Adipocyte (in vitro differentiated cells): ENCODE measurements at regions not wholly inside any gene's neighbourhood (a gene's known extent, or its start where the extent isn't known, plus 50 kb on each side); places are given as distances from the start of the nearest gene placed in this dataset.

ENCODE experiments used
- DNase-seq: peaks from one replicate; pipeline ENCODE4 v3.0.0-alpha.2; 2015; ENCODE audit warnings: low read depth
- H3K27me3 ChIP-seq: replicated peaks from 2 replicates; pipeline ENCODE4 v1.7.0; 2013; ENCODE audit warnings: mild to moderate bottlenecking, low read length, moderate library complexity; ENCODE audit not compliant: control insufficient read depth, insufficient read depth
- H3K36me3 ChIP-seq: 2 replicates; pipeline ENCODE4 v1.7.0; 2013; ENCODE audit warnings: low read length, mild to moderate bottlenecking, moderate library complexity; ENCODE audit not compliant: control insufficient read depth, insufficient read depth, severe bottlenecking
- H3K4me1 ChIP-seq: 2 replicates; pipeline ENCODE4 v1.7.0; 2013; ENCODE audit warnings: mild to moderate bottlenecking, low read length, moderate library complexity; ENCODE audit not compliant: control insufficient read depth, insufficient read depth
- H3K4me3 ChIP-seq: 2 replicates; pipeline ENCODE4 v1.7.0; 2013; ENCODE audit warnings: mild to moderate bottlenecking, low read length, moderate library complexity
- H3K9ac ChIP-seq: 2 replicates; pipeline ENCODE4 v1.7.0; 2013; ENCODE audit warnings: mild to moderate bottlenecking, low read length, moderate library complexity
- H3K9me3 ChIP-seq: 2 replicates; pipeline ENCODE4 v1.7.0; 2013; ENCODE audit warnings: mild to moderate bottlenecking, low read length, moderate library complexity; ENCODE audit not compliant: control insufficient read depth

- Histone ChIP-seq H3K27me3 (peaks cover 8% of the 10 kb centered on the region), H3K9me3 (no peaks in the 10 kb centered on the region), H3K4me3 (no peak overlapping the region), H3K36me3 (no peaks in the 10 kb centered on the region), H3K4me1 (peaks cover 3% of the 10 kb centered on the region), H3K9ac (no peak overlapping the region)
- DNase-seq, result no peak
Measured at GRCh38 chr18:24914685-24915084, 437.3 kb downstream of the ZNF521 start.

DNA sequence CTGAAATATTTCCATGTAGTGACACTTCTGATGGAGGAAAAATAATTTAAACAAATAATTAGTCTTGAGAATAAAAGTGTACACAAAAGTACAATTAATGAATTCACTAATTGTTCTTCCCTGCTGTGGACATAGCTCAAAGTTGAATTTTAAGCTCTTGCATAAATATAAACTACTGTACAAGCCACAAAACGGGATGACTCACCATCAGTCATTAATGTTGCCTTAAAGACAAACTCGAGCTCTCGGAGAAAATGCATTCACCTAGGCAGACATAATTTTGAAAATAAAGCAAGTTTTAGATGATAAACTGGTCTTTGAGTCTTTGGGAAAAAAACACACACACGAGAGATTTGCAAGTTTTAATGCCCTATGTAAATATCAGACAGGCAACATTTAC lies 436.4 kb downstream of the ZNF521 start:
- Histone ChIP-seq H3K9me3 (no peaks in the 10 kb centered on the region), H3K9ac (no peak overlapping the region), H3K4me1 (peaks cover 3% of the 10 kb centered on the region), H3K36me3 (no peaks in the 10 kb centered on the region), H3K4me3 (no peak overlapping the region), H3K27me3 (peaks cover 8% of the 10 kb centered on the region)
- DNase-seq, result peak; percentile 3

- H3K27me3 ChIP-seq, result peaks cover 8% of the 10 kb centered on the region
- no peaks in the 10 kb centered on the region for H3K9me3 ChIP-seq
- no peak overlapping the region for H3K9ac ChIP-seq
- no peak overlapping the region for H3K4me3 ChIP-seq
- no peak for DNase-seq
- no peaks in the 10 kb centered on the region for H3K36me3 ChIP-seq
- H3K4me1 ChIP-seq, result peaks cover 3% of the 10 kb centered on the region
Measured at GRCh38 chr18:24917767-24918166, 434.2 kb downstream of the ZNF521 start.

DNA sequence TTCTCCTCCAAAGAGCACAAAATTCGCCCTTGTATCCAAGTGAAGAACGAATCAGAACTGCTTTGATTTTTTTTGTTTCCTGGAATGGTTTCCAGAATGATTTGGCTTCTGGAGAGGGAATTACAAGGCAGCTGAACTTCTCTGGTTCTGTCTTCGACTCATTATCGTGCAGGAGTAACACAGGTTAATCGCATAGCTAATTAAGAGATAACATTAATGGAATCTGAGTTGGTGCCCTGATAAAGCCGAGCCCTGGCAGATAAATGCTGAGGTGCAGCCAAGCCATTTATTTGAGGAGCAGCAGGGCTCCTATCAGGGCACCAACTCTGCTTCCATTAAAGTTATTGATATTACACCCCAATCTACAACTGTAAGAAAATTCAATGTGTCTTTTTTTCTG lies 433.7 kb downstream of the ZNF521 start:
- no peak overlapping the region for H3K9ac ChIP-seq
- no peaks in the 10 kb centered on the region for H3K9me3 ChIP-seq
- H3K36me3 ChIP-seq, result no peaks in the 10 kb centered on the region
- H3K4me1 ChIP-seq, result peaks cover 3% of the 10 kb centered on the region
- DNase-seq, result no peak
- no peak overlapping the region for H3K4me3 ChIP-seq
- peaks cover 8% of the 10 kb centered on the region for H3K27me3 ChIP-seq

DNA sequence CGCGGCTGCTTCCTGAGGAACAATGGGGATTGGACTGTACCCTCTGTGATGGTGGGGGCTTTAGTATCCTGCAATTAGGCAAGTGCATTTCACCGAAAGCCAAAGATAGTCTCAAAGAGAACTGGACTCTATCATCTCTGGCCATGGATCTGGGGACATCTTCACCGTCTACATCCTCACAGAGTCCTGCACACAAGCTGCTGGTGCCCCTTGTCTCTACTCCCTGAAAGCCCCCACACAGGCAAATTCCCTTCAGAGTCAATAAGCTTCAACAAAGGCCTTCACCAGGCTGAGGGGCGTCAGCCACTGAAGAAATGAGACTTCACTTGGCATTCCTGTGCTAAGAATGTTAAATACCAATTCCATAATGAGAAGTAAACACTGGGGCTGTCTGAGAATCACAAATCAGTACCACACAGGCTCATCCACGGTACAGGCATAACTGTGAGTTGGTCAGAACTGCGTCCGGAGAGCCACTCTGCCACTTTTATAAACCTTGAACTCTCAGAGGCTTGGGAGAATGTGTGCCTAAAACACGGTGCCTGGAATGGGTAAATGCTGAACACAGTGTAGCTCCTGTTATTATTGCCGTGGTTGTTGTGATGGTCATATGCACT lies 432.7 kb downstream of the ZNF521 start:
- Histone ChIP-seq H3K4me3 (no peak overlapping the region), H3K27me3 (peaks cover 8% of the 10 kb centered on the region), H3K4me1 (no peaks in the 10 kb centered on the region), H3K9me3 (no peaks in the 10 kb centered on the region), H3K36me3 (no peaks in the 10 kb centered on the region), H3K9ac (no peak overlapping the region)
- DNase-seq, result no peak

- Histone ChIP-seq H3K4me3 (no peak overlapping the region), H3K9ac (no peak overlapping the region), H3K27me3 (peaks cover 8% of the 10 kb centered on the region), H3K36me3 (no peaks in the 10 kb centered on the region), H3K4me1 (no peaks in the 10 kb centered on the region), H3K9me3 (no peaks in the 10 kb centered on the region)
- DNase-seq, result no peak
Measured at GRCh38 chr18:24922491-24922890, 429.5 kb downstream of the ZNF521 start.

- no peaks in the 10 kb centered on the region for H3K9me3 ChIP-seq
- no peaks in the 10 kb centered on the region for H3K36me3 ChIP-seq
- H3K27me3 ChIP-seq, result peaks cover 2% of the 10 kb centered on the region
- no peak for DNase-seq
- no peak overlapping the region for H3K4me3 ChIP-seq
- H3K4me1 ChIP-seq, result no peaks in the 10 kb centered on the region
- H3K9ac ChIP-seq, result no peak overlapping the region
Measured at GRCh38 chr18:24923138-24923537, 428.8 kb downstream of the ZNF521 start.

DNA sequence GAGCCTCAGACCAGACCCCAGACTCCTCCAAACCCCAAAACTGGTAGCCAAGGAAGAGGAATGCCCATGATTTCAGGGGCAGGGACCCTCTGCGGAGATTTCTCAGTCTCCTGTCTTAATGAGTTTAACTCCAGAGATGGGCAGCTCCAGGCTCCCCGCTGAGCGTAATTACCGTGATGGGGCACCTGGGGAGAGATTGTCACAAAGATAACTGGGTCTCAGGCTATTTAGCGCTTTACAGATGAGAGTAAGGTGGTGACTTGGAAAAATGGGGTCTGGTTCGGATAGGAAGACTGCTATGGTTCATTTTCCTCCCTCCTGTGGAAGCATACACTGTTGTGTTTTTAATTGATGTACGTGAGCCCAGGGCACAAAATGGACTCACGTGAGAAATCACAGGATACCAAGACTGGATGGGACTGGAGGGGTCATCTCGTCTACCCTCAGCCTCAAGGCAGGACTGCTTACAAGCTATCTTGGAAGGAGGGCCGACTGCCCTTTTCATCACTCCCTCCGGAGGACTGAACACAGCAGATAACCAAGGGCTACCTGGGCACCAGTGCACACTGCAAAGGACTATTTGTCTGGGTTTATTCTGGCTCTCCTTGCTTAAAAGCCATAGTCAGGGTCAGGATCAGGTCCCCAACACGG lies 427.8 kb downstream of the ZNF521 start:
- H3K4me1 ChIP-seq, result no peaks in the 10 kb centered on the region
- no peaks in the 10 kb centered on the region for H3K27me3 ChIP-seq
- H3K4me3 ChIP-seq, result no peak overlapping the region
- no peak overlapping the region for H3K9ac ChIP-seq
- H3K9me3 ChIP-seq, result no peaks in the 10 kb centered on the region
- no peaks in the 10 kb centered on the region for H3K36me3 ChIP-seq
- DNase-seq, result no peak

GRCh38 chr18:24926649-24927048 lies 425.3 kb downstream of the ZNF521 start:
- Histone ChIP-seq H3K36me3 (no peaks in the 10 kb centered on the region), H3K27me3 (no peaks in the 10 kb centered on the region), H3K4me1 (no peaks in the 10 kb centered on the region), H3K9me3 (no peaks in the 10 kb centered on the region), H3K4me3 (no peak overlapping the region), H3K9ac (no peak overlapping the region)
- DNase-seq, result no peak

DNA sequence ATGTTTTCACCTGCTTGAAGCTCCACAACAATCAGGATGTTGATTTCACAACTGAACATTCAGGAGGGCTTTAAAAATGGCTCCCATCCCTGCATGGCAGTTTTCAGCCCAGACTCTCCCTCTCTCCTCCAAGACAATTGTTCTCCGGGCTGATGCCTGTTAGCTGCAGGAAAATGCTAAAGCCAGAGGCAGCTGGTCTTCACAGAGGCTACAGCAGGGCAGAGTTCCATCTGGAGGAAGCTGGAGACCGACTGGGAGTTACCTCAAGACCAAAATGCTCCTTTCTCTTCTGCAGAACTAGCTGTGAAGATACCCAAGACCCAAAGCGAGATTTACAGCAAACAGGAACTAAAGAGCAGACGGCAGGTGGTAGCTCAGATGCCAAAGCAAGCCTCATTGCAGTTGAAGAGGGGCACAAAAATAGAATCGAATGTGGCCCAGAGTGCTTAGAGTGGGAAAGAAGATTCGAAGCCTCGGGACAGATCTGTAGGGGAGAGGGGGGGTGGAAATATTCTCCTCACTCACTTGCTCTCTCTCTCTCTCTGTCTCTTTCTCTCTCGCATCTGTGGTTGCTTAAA lies 423.6 kb downstream of the ZNF521 start:
- H3K9ac ChIP-seq, result no peak overlapping the region
- no peaks in the 10 kb centered on the region for H3K4me1 ChIP-seq
- H3K9me3 ChIP-seq, result no peaks in the 10 kb centered on the region
- no peaks in the 10 kb centered on the region for H3K27me3 ChIP-seq
- H3K36me3 ChIP-seq, result no peaks in the 10 kb centered on the region
- H3K4me3 ChIP-seq, result no peak overlapping the region
- DNase-seq, result no peak

- Histone ChIP-seq H3K27me3 (no peaks in the 10 kb centered on the region), H3K9me3 (no peaks in the 10 kb centered on the region), H3K9ac (no peak overlapping the region), H3K36me3 (no peaks in the 10 kb centered on the region), H3K4me1 (no peaks in the 10 kb centered on the region), H3K4me3 (no peak overlapping the region)
- DNase-seq, result no peak
Measured at GRCh38 chr18:24930478-24930877, 421.5 kb downstream of the ZNF521 start.
